Endothelial cell of umbilical vein (primary cell): ENCODE measurements at regions not wholly inside any gene's neighbourhood (a gene's known extent, or its start where the extent isn't known, plus 50 kb on each side); places are given as distances from the start of the nearest gene placed in this dataset.

Experiments
- BruUV-seq: library from RNA; stranded (reverse); fragments of 400-500 nt; replicated peaks from 2 replicates; lab custom pipeline; 2021; lab: Mats Ljungman, UMichigan
- CTCF ChIA-PET: fragments of 300-600, 350-600 bp; sonication (Branson Sonifier 250); formaldehyde crosslinking; loops from one replicate; lab custom pipeline; 2021; ENCODE audit warnings: antibody characterized with exemption, inconsistent platforms; lab: Charles Lee
- POLR2A ChIA-PET: fragments of 300-600, 350-600 bp; sonication (Branson Sonifier 250); formaldehyde crosslinking; loops from one replicate; lab custom pipeline; 2021; ENCODE audit warnings: antibody characterized with exemption, inconsistent platforms; lab: Charles Lee
- DNase-seq: peaks from one replicate; pipeline ENCODE4 v3.0.0-alpha.2; 2011; ENCODE audit warnings: low read depth, low spot score
- FAIRE-seq: peaks from 2 replicates; lab custom pipeline; 2011; peaks lifted over from hg19 to GRCh38; lab: Jason Lieb, UNC
- H2AFZ ChIP-seq: 2 replicates; pipeline ENCODE4 v1.6.0; 2012; ENCODE audit warnings: low read depth, low read length, control low read depth, inconsistent platforms
- H3K27ac ChIP-seq: 2 replicates; pipeline ENCODE4 v1.5.1; 2011; ENCODE audit warnings: low read depth, mild to moderate bottlenecking, control low read depth, low read length, moderate library complexity; ENCODE audit not compliant: insufficient read depth
- H3K27me3 ChIP-seq, 2 experiments: 2 replicates each; pipeline versions ENCODE4 v1.6.0 to v1.6.1; 2011; ENCODE audit warnings: low read length in 2 of 2, mixed read lengths in 1 of 2; ENCODE audit not compliant: control insufficient read depth in 2 of 2, insufficient read depth in 2 of 2
- H3K36me3 ChIP-seq, 2 experiments: 2 replicates in 1 of 2; 3 replicates in 1 of 2; pipeline ENCODE4 v1.5.1; 2011; ENCODE audit warnings: low read length in 2 of 2, mild to moderate bottlenecking in 1 of 2, moderate library complexity in 1 of 2; ENCODE audit not compliant: control insufficient read depth in 2 of 2, insufficient read depth in 2 of 2; ENCODE audit errors: extremely low read depth in 1 of 2
- H3K4me1 ChIP-seq: 3 replicates; pipeline ENCODE4 v1.5.1; 2011; ENCODE audit warnings: mild to moderate bottlenecking, low read length; ENCODE audit not compliant: control insufficient read depth, insufficient read depth; ENCODE audit errors: extremely low read depth
- H3K4me2 ChIP-seq: 2 replicates; pipeline ENCODE4 v1.6.1; 2011; ENCODE audit warnings: low read length, control low read depth, mixed read lengths; ENCODE audit not compliant: insufficient read depth
- H3K4me3 ChIP-seq, 3 experiments: fragments of 200-600 bp in 1 of 3; sonication (generic), shearing (Covaris generic) in 1 of 3; replicated peaks in 1 of 3; 2 replicates each; pipeline ENCODE4 v1.5.1; 2011 to 2016; ENCODE audit warnings: control low read depth in 3 of 3, low read length in 3 of 3, mild to moderate bottlenecking in 2 of 3, inconsistent platforms in 1 of 3, low read depth in 1 of 3, moderate library complexity in 1 of 3; ENCODE audit not compliant: insufficient read depth in 1 of 3
- H3K79me2 ChIP-seq: 2 replicates; pipeline ENCODE4 v1.6.0; 2012; ENCODE audit warnings: low read length, inconsistent platforms; ENCODE audit not compliant: control insufficient read depth, insufficient read depth
- H3K9ac ChIP-seq: replicated peaks from 2 replicates; pipeline ENCODE3; 2011; ENCODE audit warnings: low read length, control low read depth; ENCODE audit not compliant: insufficient read depth; ENCODE audit errors: extremely low read depth
- H3K9me1 ChIP-seq: replicated peaks from 3 replicates; pipeline ENCODE4 v1.6.0; 2011; ENCODE audit warnings: mild to moderate bottlenecking, low read length; ENCODE audit not compliant: control insufficient read depth, insufficient read depth; ENCODE audit errors: extremely low read depth
- H3K9me3 ChIP-seq: replicated peaks from 2 replicates; pipeline ENCODE4 v1.5.1; 2012; ENCODE audit warnings: low read length, inconsistent platforms; ENCODE audit not compliant: control insufficient read depth, insufficient read depth
- H4K20me1 ChIP-seq: replicated peaks from 2 replicates; pipeline ENCODE3; 2011; ENCODE audit warnings: mild to moderate bottlenecking, low read length; ENCODE audit not compliant: control insufficient read depth, insufficient read depth; ENCODE audit errors: extremely low read depth
- EZH2 ChIP-seq: IDR thresholded peaks from 2 replicates; pipeline ENCODE4 v1.6.1; 2012; ENCODE audit warnings: borderline replicate concordance, low read depth, mild to moderate bottlenecking, moderate library complexity, low read length, inconsistent platforms; ENCODE audit not compliant: severe bottlenecking
- FOS ChIP-seq: IDR thresholded peaks from 2 replicates; pipeline ENCODE4 v1.6.1; 2011; ENCODE audit warnings: mild to moderate bottlenecking, low read length, moderate library complexity, borderline replicate concordance; ENCODE audit not compliant: insufficient read depth
- GATA2 ChIP-seq: IDR thresholded peaks from 2 replicates; pipeline ENCODE4 v1.7.0; 2011; ENCODE audit warnings: low read depth, mild to moderate bottlenecking, moderate library complexity, mixed read lengths, low read length; ENCODE audit not compliant: insufficient read length, insufficient read depth
- JUN ChIP-seq: IDR thresholded peaks from 2 replicates; pipeline ENCODE4 v1.6.1; 2011; ENCODE audit warnings: borderline replicate concordance, low read depth; ENCODE audit not compliant: insufficient read length, insufficient read depth
- MYC ChIP-seq: IDR thresholded peaks from one replicate; pipeline ENCODE4 v1.6.1; 2011; ENCODE audit warnings: mild to moderate bottlenecking, low read depth, low read length
- POLR2A ChIP-seq: IDR thresholded peaks from 2 replicates; pipeline ENCODE4 v1.6.1; 2012; ENCODE audit warnings: low read depth, mild to moderate bottlenecking, control low read depth, low read length
- POLR2AphosphoS5 ChIP-seq: IDR thresholded peaks from 2 replicates; pipeline ENCODE4 v1.6.1; 2012; ENCODE audit warnings: low read depth, mild to moderate bottlenecking, control low read depth, low read length, moderate library complexity; ENCODE audit not compliant: insufficient read depth
- dilution Hi-C: fragments of 300-500 bp; cut with MboI; formaldehyde crosslinking; loops from one replicate; pipeline ENCODE4 v1.15.0; 2019; ENCODE audit warnings: low sequenced_read_pairs; ENCODE audit not compliant: extremely low pct_ligation_motif_present
- intact Hi-C: fragments of 100-400 bp; cut with micrococcal nuclease; formaldehyde crosslinking; loops from one replicate; pipeline ENCODE4 v1.10.0; 2022
- TF ChIP-seq, protein P1 (sequence below), 2 donors: IDR thresholded peaks; 1 replicate in 1 of 2; 2 replicates in 1 of 2; pipeline ENCODE4 v1.5.1; 2011; ENCODE audit warnings: low read length in 2 of 2, mild to moderate bottlenecking in 2 of 2, moderate library complexity in 2 of 2, control low read depth in 1 of 2, inconsistent platforms in 1 of 2, low read depth in 1 of 2; ENCODE audit not compliant: insufficient read depth in 1 of 2; ENCODE audit errors: extremely low read depth in 1 of 2
- TF ChIP-seq, protein P2 (sequence below): IDR thresholded peaks from 2 replicates; pipeline ENCODE4 v1.6.1; 2011; ENCODE audit not compliant: insufficient read depth, insufficient read length

DNA sequence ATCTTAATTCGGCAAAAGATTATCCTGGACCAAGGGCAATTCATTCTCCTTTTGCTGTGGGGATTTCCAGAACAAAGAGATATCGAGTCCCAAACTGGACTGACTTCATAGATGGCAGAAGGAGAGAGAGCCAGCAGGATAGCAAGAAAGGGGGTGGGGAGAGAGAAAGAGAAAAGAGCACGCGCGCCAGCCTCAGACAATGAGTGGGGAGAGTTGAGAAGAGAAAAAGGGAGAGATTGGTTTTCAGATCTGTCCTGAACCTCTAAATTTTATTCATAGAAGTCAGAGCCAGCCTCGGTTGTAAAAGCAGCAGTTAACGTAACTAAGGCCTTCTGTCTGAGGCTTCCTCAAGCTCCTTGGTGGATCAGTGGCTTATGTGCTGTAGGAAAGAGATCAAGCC, 55.3 kb upstream of the ALDH1B1 start:
- Histone ChIP-seq H3K27ac (no peak overlapping the region), H4K20me1 (no peaks in the 10 kb centered on the region), H2AFZ (no peak overlapping the region), H3K36me3 (no peaks in the 10 kb centered on the region), H3K79me2 (no peaks in the 10 kb centered on the region), H3K27me3 (peaks cover 9 to 35% of the 10 kb centered on the region in 2 experiments), H3K9me3 (no peaks in the 10 kb centered on the region), H3K4me1 (no peaks in the 10 kb centered on the region), H3K9me1 (no peaks in the 10 kb centered on the region), H3K4me3 (no peak overlapping the region), H3K4me2 (no peak overlapping the region), H3K9ac (no peak overlapping the region)
- CTCF ChIA-PET, result no interaction called here
- FAIRE-seq (no peak), DNase-seq (no peak)
- dilution Hi-C loops (no loop called here), intact Hi-C loops (no loop called here)
- BruUV-seq, result no TSS peak
- POLR2A ChIA-PET, result no interaction called here
- TF ChIP-seq JUN, result no peak
- no peak for TF ChIP-seq POLR2A
- TF ChIP-seq, protein P1, sequence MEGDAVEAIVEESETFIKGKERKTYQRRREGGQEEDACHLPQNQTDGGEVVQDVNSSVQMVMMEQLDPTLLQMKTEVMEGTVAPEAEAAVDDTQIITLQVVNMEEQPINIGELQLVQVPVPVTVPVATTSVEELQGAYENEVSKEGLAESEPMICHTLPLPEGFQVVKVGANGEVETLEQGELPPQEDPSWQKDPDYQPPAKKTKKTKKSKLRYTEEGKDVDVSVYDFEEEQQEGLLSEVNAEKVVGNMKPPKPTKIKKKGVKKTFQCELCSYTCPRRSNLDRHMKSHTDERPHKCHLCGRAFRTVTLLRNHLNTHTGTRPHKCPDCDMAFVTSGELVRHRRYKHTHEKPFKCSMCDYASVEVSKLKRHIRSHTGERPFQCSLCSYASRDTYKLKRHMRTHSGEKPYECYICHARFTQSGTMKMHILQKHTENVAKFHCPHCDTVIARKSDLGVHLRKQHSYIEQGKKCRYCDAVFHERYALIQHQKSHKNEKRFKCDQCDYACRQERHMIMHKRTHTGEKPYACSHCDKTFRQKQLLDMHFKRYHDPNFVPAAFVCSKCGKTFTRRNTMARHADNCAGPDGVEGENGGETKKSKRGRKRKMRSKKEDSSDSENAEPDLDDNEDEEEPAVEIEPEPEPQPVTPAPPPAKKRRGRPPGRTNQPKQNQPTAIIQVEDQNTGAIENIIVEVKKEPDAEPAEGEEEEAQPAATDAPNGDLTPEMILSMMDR (IDR thresholded peaks at IDR 0.05; ENCODE audit: extremely low read depth in 1 of 2, insufficient read depth in 1 of 2, low read depth in 1 of 2, low read length in 2 of 2), result no peak
- TF ChIP-seq, protein P2, sequence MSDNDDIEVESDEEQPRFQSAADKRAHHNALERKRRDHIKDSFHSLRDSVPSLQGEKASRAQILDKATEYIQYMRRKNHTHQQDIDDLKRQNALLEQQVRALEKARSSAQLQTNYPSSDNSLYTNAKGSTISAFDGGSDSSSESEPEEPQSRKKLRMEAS, result no peak
- no peak for TF ChIP-seq GATA2
- TF ChIP-seq FOS, result no peak
- no peak for TF ChIP-seq MYC

DNA sequence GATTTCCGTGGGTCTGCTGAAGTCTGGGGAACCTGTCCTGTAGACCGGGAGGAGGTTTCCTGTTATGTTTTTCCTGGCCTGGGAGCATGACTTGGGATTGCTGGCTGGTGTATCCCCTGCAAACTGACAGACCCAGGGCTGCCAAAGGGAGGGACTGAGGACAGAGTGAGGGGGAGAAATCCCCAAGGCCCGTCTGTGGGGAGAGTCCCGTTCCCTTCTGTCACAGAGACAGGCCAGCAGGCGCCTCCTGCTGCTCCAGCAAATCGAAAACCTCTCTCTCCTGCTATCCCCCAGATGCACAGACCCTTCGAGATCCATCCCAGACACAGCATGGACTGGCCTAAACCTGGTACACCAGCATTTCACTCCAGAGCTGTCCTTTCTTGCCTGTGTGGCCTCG, 56.2 kb upstream of the ALDH1B1 start:
- Histone ChIP-seq H3K27me3 (peaks cover 9 to 33% of the 10 kb centered on the region in 2 experiments), H3K79me2 (no peaks in the 10 kb centered on the region), H3K4me2 (no peak overlapping the region), H3K9ac (no peak overlapping the region), H3K4me3 (no peak overlapping the region), H3K9me1 (no peaks in the 10 kb centered on the region), H2AFZ (no peak overlapping the region), H3K4me1 (no peaks in the 10 kb centered on the region), H3K27ac (no peak overlapping the region), H3K36me3 (no peaks in the 10 kb centered on the region), H3K9me3 (no peaks in the 10 kb centered on the region), H4K20me1 (no peaks in the 10 kb centered on the region)
- no TSS peak for BruUV-seq
- dilution Hi-C loops (no loop called here), intact Hi-C loops (no loop called here)
- ChIA-PET CTCF (no interaction called here), POLR2A (no interaction called here)
- FAIRE-seq, result no peak
- TF ChIP-seq FOS (no peak), GATA2 (no peak), MYC (no peak), POLR2AphosphoS5 (no peak), POLR2A (no peak), EZH2 (no peak), JUN (no peak)
- TF ChIP-seq, protein P1 (IDR thresholded peaks at IDR 0.05; ENCODE audit: extremely low read depth in 1 of 2, insufficient read depth in 1 of 2, low read depth in 1 of 2, low read length in 2 of 2), result no peak
- TF ChIP-seq, protein P2, result no peak
- no peak for DNase-seq
